Glutamatergic neuron (in vitro differentiated cells): ENCODE measurements at regions not wholly inside any gene's neighbourhood (a gene's known extent, or its start where the extent isn't known, plus 50 kb on each side); places are given as distances from the start of the nearest gene placed in this dataset.

Experiments used
- DNase-seq: peaks from one replicate; pipeline ENCODE4 v3.0.0; 2022
- H3K27ac Mint-ChIP-seq: one replicate; pipeline ENCODE4 v1.8.0; 2020; ENCODE audit warnings: mild to moderate bottlenecking, mixed read lengths, inconsistent platforms; ENCODE audit not compliant: unreplicated experiment
- H3K27me3 Mint-ChIP-seq: one replicate; pipeline ENCODE4 v1.8.0; 2020; ENCODE audit warnings: mild to moderate bottlenecking, moderate library complexity, mixed read lengths, inconsistent platforms; ENCODE audit not compliant: unreplicated experiment
- H3K36me3 Mint-ChIP-seq: one replicate; pipeline ENCODE4 v1.8.0; 2020; ENCODE audit warnings: mild to moderate bottlenecking, mixed read lengths, inconsistent platforms; ENCODE audit not compliant: unreplicated experiment
- H3K4me1 Mint-ChIP-seq: one replicate; pipeline ENCODE4 v1.8.0; 2020; ENCODE audit warnings: mild to moderate bottlenecking, low read depth, mixed read lengths, inconsistent platforms; ENCODE audit not compliant: unreplicated experiment
- H3K4me3 Mint-ChIP-seq: one replicate; pipeline ENCODE4 v1.8.0; 2020; ENCODE audit warnings: mild to moderate bottlenecking, mixed read lengths, inconsistent platforms; ENCODE audit not compliant: unreplicated experiment
- H3K9me3 Mint-ChIP-seq: one replicate; pipeline ENCODE4 v1.8.0; 2020; ENCODE audit warnings: mild to moderate bottlenecking, moderate library complexity, mixed read lengths, inconsistent platforms; ENCODE audit not compliant: unreplicated experiment
- TF ChIP-seq, protein P1 (sequence below): fragments of 200-600 bp; sonication (generic); IDR thresholded peaks from one replicate; pipeline ENCODE4 v1.5.0; 2021; ENCODE audit not compliant: partially characterized antibody, unreplicated experiment

GRCh38 chr9:118283488-118283887 is 579.3 kb downstream of the TLR4 start:
- TF ChIP-seq, protein P1, sequence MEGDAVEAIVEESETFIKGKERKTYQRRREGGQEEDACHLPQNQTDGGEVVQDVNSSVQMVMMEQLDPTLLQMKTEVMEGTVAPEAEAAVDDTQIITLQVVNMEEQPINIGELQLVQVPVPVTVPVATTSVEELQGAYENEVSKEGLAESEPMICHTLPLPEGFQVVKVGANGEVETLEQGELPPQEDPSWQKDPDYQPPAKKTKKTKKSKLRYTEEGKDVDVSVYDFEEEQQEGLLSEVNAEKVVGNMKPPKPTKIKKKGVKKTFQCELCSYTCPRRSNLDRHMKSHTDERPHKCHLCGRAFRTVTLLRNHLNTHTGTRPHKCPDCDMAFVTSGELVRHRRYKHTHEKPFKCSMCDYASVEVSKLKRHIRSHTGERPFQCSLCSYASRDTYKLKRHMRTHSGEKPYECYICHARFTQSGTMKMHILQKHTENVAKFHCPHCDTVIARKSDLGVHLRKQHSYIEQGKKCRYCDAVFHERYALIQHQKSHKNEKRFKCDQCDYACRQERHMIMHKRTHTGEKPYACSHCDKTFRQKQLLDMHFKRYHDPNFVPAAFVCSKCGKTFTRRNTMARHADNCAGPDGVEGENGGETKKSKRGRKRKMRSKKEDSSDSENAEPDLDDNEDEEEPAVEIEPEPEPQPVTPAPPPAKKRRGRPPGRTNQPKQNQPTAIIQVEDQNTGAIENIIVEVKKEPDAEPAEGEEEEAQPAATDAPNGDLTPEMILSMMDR: no peak
- H3K27me3 Mint-ChIP-seq: no peaks in the 10 kb centered on the region
- no peak overlapping the region for H3K4me3 Mint-ChIP-seq
- H3K9me3 Mint-ChIP-seq: no peaks in the 10 kb centered on the region
- no peak overlapping the region for H3K27ac Mint-ChIP-seq
- peaks cover 8% of the 10 kb centered on the region for H3K4me1 Mint-ChIP-seq
- H3K36me3 Mint-ChIP-seq: no peaks in the 10 kb centered on the region
- no peak for DNase-seq

DNA sequence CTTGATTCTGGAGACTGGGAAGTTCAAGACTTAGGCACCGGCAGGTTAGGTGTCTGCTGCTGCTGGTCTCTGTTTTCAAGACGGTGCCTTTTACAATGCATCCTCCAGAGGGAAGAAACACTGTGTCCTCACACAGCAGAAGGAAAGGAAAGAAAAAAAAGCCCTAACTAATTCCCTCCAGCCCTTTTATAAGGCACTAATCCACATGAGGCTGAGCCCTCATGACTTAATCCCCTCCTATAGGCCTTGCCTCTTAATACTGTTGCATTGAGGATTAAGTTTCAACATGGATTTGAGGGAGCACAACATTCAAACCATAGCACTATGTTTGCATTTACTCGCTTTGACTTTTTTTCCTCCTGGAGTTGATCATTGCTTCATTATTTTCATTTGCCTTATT is 585.9 kb downstream of the TLR4 start:
- no peaks in the 10 kb centered on the region for H3K9me3 Mint-ChIP-seq
- no peak for DNase-seq
- no peaks in the 10 kb centered on the region for H3K36me3 Mint-ChIP-seq
- no peaks in the 10 kb centered on the region for H3K27me3 Mint-ChIP-seq
- no peak overlapping the region for H3K4me3 Mint-ChIP-seq
- TF ChIP-seq, protein P1: no peak
- H3K27ac Mint-ChIP-seq: no peak overlapping the region
- H3K4me1 Mint-ChIP-seq: no peaks in the 10 kb centered on the region

GRCh38 chr9:118295413-118295812 is 591.2 kb downstream of the TLR4 start:
- H3K4me1 Mint-ChIP-seq: no peaks in the 10 kb centered on the region
- TF ChIP-seq, protein P1: no peak
- no peaks in the 10 kb centered on the region for H3K36me3 Mint-ChIP-seq
- no peak for DNase-seq
- no peak overlapping the region for H3K4me3 Mint-ChIP-seq
- no peaks in the 10 kb centered on the region for H3K9me3 Mint-ChIP-seq
- H3K27me3 Mint-ChIP-seq: no peaks in the 10 kb centered on the region
- H3K27ac Mint-ChIP-seq: no peak overlapping the region

DNA sequence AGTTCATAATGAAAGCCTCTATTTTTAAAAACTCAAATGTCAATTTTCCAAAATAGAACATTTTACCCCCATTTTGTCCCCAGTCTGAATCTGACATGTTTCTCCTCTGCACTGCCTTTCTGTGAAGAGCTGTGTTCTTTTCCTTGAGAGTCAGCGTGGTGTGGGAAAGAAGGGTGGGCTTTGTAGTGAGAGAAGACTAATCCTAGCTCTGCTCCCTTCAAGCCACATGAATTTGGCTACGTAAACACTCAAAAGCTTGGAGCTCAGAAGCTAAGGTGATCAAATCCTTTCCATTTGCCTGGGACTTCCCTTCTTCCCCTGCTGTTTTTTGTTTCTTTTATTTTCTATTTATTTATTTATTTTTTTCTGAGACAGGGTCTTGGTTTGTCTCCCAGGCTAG is 598.5 kb downstream of the TLR4 start:
- DNase-seq: no peak
- no peak overlapping the region for H3K4me3 Mint-ChIP-seq
- no peaks in the 10 kb centered on the region for H3K36me3 Mint-ChIP-seq
- H3K4me1 Mint-ChIP-seq: no peaks in the 10 kb centered on the region
- H3K9me3 Mint-ChIP-seq: no peaks in the 10 kb centered on the region
- TF ChIP-seq, protein P1: no peak
- no peaks in the 10 kb centered on the region for H3K27me3 Mint-ChIP-seq
- no peak overlapping the region for H3K27ac Mint-ChIP-seq

DNA sequence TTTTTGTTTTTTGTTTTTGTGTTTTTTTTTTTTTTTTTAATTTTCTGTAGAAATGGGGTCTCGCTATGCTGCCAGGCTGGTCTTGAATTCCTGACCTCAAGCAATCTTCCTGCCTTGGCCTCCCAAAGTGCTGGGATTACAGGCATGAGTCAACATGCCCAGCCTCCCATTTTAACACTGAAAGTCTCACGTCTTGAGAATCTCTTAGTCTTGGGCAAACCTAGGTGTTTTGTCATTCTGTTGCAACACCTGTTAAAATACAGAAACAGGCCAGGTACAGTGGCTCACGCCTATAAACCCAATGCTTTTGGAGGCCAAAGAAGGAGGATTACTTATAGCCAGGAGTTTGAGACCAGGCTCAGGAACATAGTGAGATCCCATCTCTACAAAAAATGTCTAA is 599.0 kb downstream of the TLR4 start:
- no peaks in the 10 kb centered on the region for H3K36me3 Mint-ChIP-seq

More for the DNA sequence above, 599.0 kb downstream of the TLR4 start:
- H3K4me3 Mint-ChIP-seq: no peak overlapping the region
- no peaks in the 10 kb centered on the region for H3K9me3 Mint-ChIP-seq
- no peaks in the 10 kb centered on the region for H3K27me3 Mint-ChIP-seq
- TF ChIP-seq, protein P1: no peak
- H3K27ac Mint-ChIP-seq: no peak overlapping the region
- no peaks in the 10 kb centered on the region for H3K4me1 Mint-ChIP-seq
- no peak for DNase-seq
